OCI-LY1 (cell line): ENCODE measurements at regions not wholly inside any gene's neighbourhood (a gene's known extent, or its start where the extent isn't known, plus 50 kb on each side); places are given as distances from the start of the nearest gene placed in this dataset.

Experiments used
- H2AFZ ChIP-seq: fragments of 200-600 bp; sonication (generic), shearing (Covaris generic); 2 replicates; pipeline ENCODE4 v1.6.0; 2014; ENCODE audit warnings: antibody characterized with exemption, mild to moderate bottlenecking, low read length
- H3F3A ChIP-seq: fragments of 200-600 bp; sonication (generic), shearing (Covaris generic); 2 replicates; pipeline ENCODE4 v1.6.0; 2014; ENCODE audit warnings: mild to moderate bottlenecking, antibody characterized with exemption, low read length, moderate library complexity; ENCODE audit not compliant: insufficient read depth
- H3K27ac ChIP-seq: fragments of 200-600 bp; sonication (generic); 2 replicates; pipeline ENCODE4 v1.5.1; 2014; ENCODE audit warnings: low read length, mixed run types, mild to moderate bottlenecking, low read depth; ENCODE audit not compliant: poor library complexity, severe bottlenecking
- H3K27me3 ChIP-seq: fragments of 200-600 bp; sonication (generic); 2 replicates; pipeline ENCODE4 v1.6.0; 2014; ENCODE audit warnings: antibody characterized with exemption, mild to moderate bottlenecking, low read length, moderate library complexity; ENCODE audit not compliant: insufficient read depth
- H3K36me3 ChIP-seq: fragments of 200-600 bp; sonication (generic); 2 replicates; pipeline ENCODE4 v1.6.1; 2014; ENCODE audit warnings: mild to moderate bottlenecking, antibody characterized with exemption, low read length, moderate library complexity, mixed read lengths; ENCODE audit not compliant: insufficient read depth
- H3K4me1 ChIP-seq: fragments of 200-600 bp; sonication (generic); 2 replicates; pipeline ENCODE4 v1.5.1; 2014; ENCODE audit warnings: mild to moderate bottlenecking, low read length, moderate library complexity; ENCODE audit not compliant: insufficient read depth, severe bottlenecking
- H3K4me2 ChIP-seq: fragments of 200-600 bp; sonication (generic), shearing (Covaris generic); 2 replicates; pipeline ENCODE4 v1.6.1; 2014; ENCODE audit warnings: low read length
- H3K4me3 ChIP-seq: fragments of 200-600 bp; sonication (generic); 2 replicates; pipeline ENCODE4 v1.5.1; 2014; ENCODE audit warnings: low read length, low read depth, mild to moderate bottlenecking, mixed read lengths; ENCODE audit not compliant: poor library complexity, severe bottlenecking
- H3K79me2 ChIP-seq: fragments of 200-600 bp; shearing (Covaris generic); 2 replicates; pipeline ENCODE4 v1.6.1; 2016; ENCODE audit warnings: mixed run types, low read length, mixed read lengths; ENCODE audit not compliant: insufficient read depth
- H3K9ac ChIP-seq: fragments of 200-600 bp; sonication (generic), shearing (Covaris generic); 2 replicates; pipeline ENCODE4 v1.6.1; 2014; ENCODE audit warnings: mild to moderate bottlenecking, low read length, mixed read lengths
- H3K9me2 ChIP-seq: fragments of 200-600 bp; sonication (generic), shearing (Covaris generic); 2 replicates; pipeline ENCODE4 v1.6.1; 2014; ENCODE audit warnings: low read depth, mild to moderate bottlenecking, low read length, mixed read lengths
- H3K9me3 ChIP-seq: fragments of 200-600 bp; shearing (Covaris generic); 2 replicates; pipeline ENCODE4 v1.6.1; 2014; ENCODE audit warnings: low read length, mixed read lengths
- H4K20me1 ChIP-seq: fragments of 200-600 bp; sonication (generic), shearing (Covaris generic); 2 replicates; pipeline ENCODE4 v1.6.0; 2016; ENCODE audit warnings: mild to moderate bottlenecking, low read length; ENCODE audit not compliant: insufficient read depth
- EZH2 ChIP-seq: fragments of 200-600 bp; sonication (generic), shearing (Covaris generic); IDR thresholded peaks from 2 replicates; pipeline ENCODE4 v1.8.0; 2017; ENCODE audit warnings: borderline replicate concordance, mixed run types, mild to moderate bottlenecking, antibody characterized with exemption, low read length, moderate library complexity, mixed read lengths
- TF ChIP-seq, protein P1 (sequence below): fragments of 200-600 bp; sonication (generic), shearing (Covaris generic); IDR thresholded peaks from 2 replicates; pipeline ENCODE4 v1.5.1; 2017; ENCODE audit warnings: mild to moderate bottlenecking, antibody characterized with exemption, low read length, moderate library complexity, mixed read lengths

DNA sequence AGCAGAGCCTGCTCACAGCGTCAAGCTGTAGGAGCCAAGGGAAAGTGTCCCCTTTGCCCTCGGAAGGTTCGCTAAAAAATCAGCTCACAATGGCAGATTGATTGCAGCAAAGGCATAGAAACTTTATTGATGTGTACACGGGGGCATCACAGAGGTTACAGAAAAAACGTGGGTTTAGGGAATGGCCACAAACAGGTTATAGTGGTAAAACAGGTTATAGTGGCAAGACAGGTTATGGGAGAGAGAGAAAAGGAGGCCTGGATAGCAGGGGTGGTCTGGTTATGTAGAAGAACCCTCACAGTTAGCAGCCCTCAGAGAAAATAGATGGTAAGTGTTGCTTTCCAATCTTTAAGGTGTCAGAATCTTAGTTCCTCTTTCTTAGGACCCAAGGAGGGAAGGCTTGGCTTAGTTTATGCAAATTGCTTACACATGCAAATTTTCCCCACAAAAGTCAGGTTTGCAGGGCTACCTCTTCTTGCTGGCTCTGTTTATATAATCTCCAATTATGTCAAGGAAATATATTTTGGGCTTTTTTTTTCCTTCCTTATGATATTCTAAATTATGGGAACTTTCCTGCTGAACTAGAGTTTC, 113.7 kb downstream of the BMP15 start:
- H3K4me2 ChIP-seq, result no peak overlapping the region

DNA sequence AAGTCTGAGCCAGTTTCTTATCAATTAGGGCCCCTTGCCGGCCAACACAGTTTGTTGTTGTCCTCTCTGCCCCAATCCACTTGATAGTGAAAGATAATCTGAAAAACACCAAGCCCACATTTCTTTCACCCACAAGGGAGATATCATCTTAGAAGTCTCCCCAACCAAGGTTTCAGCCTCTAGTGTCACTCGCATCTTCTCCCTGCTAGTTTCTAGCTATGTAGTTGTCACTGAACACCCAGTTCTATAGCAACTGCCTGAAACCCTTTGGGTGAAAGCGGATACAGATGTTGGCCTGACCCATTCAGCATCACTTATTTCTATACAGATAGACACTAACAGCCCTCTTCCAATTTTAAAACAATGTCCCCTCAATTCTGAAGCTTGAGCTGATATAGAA, 116.3 kb downstream of the BMP15 start:
- no peaks in the 10 kb centered on the region for H4K20me1 ChIP-seq
- TF ChIP-seq, protein P1, sequence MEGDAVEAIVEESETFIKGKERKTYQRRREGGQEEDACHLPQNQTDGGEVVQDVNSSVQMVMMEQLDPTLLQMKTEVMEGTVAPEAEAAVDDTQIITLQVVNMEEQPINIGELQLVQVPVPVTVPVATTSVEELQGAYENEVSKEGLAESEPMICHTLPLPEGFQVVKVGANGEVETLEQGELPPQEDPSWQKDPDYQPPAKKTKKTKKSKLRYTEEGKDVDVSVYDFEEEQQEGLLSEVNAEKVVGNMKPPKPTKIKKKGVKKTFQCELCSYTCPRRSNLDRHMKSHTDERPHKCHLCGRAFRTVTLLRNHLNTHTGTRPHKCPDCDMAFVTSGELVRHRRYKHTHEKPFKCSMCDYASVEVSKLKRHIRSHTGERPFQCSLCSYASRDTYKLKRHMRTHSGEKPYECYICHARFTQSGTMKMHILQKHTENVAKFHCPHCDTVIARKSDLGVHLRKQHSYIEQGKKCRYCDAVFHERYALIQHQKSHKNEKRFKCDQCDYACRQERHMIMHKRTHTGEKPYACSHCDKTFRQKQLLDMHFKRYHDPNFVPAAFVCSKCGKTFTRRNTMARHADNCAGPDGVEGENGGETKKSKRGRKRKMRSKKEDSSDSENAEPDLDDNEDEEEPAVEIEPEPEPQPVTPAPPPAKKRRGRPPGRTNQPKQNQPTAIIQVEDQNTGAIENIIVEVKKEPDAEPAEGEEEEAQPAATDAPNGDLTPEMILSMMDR, result no peak
- no peak for TF ChIP-seq EZH2
- H3K4me2 ChIP-seq, result no peak overlapping the region
- no peaks in the 10 kb centered on the region for H3K79me2 ChIP-seq
- no peak overlapping the region for H3K4me3 ChIP-seq
- no peaks in the 10 kb centered on the region for H3K36me3 ChIP-seq
- no peaks in the 10 kb centered on the region for H3K27me3 ChIP-seq
- H3K9me3 ChIP-seq, result no peaks in the 10 kb centered on the region
- H3K9me2 ChIP-seq, result no peaks in the 10 kb centered on the region
- no peaks in the 10 kb centered on the region for H3F3A ChIP-seq
- no peak overlapping the region for H2AFZ ChIP-seq
- no peak overlapping the region for H3K9ac ChIP-seq
- no peak overlapping the region for H3K27ac ChIP-seq
- no peaks in the 10 kb centered on the region for H3K4me1 ChIP-seq

More for the DNA sequence above, 113.7 kb downstream of the BMP15 start:
- Histone ChIP-seq H3K79me2 (no peaks in the 10 kb centered on the region), H3K9me3 (no peaks in the 10 kb centered on the region), H3K9me2 (no peaks in the 10 kb centered on the region), H2AFZ (no peak overlapping the region), H3K4me1 (no peaks in the 10 kb centered on the region), H3K27ac (no peak overlapping the region), H4K20me1 (no peaks in the 10 kb centered on the region), H3K27me3 (no peaks in the 10 kb centered on the region), H3F3A (no peaks in the 10 kb centered on the region), H3K4me3 (no peak overlapping the region), H3K9ac (no peak overlapping the region), H3K36me3 (no peaks in the 10 kb centered on the region)
- TF ChIP-seq EZH2, result no peak
- TF ChIP-seq, protein P1, result no peak

DNA sequence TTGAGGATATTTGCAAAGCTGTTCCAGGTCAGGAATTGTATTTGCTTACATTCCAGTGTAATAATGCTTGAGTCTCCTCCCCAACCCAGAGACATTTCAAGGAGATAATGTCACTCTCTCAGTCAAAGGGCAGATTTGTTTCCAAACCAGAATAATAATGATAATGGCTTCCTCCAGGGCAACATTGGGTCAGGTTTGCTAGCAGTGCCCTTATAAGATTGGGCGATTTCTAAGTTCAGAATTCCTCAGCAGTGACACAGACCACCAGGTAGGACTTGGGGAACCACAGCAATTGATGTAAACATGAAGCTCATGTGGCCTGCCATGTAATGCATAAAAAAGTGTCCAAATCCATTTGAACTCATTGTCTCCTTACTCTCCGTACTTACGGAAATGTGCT, 125.2 kb downstream of the BMP15 start:
- Histone ChIP-seq H4K20me1 (no peaks in the 10 kb centered on the region), H3K36me3 (no peaks in the 10 kb centered on the region), H3K4me2 (no peak overlapping the region), H3K79me2 (no peaks in the 10 kb centered on the region), H3K27ac (no peak overlapping the region), H3K4me3 (no peak overlapping the region), H3K4me1 (no peaks in the 10 kb centered on the region), H3K9me2 (no peaks in the 10 kb centered on the region), H3K27me3 (no peaks in the 10 kb centered on the region), H2AFZ (no peak overlapping the region), H3F3A (no peaks in the 10 kb centered on the region), H3K9ac (no peak overlapping the region), H3K9me3 (no peaks in the 10 kb centered on the region)
- TF ChIP-seq, protein P1, result no peak
- TF ChIP-seq EZH2, result no peak
